ENCODE measurements at regions not wholly inside any gene's neighbourhood (a gene's known extent, or its start where the extent isn't known, plus 50 kb on each side); places are given as distances from the start of the nearest gene placed in this dataset.

GRCh38 chr1:98047171-98047570, 126.3 kb upstream of the DPYD start:
- H3K4me1 ChIP-seq (ENCODE audit: control insufficient read depth, insufficient read depth, low read length) = peaks cover 36% of the 10 kb centered on the region
- H3K27me3 ChIP-seq (ENCODE audit: control insufficient read depth, insufficient read depth, low read length) = peaks cover 98% of the 10 kb centered on the region
- no peaks in the 10 kb centered on the region for H3K36me3 ChIP-seq (ENCODE audit: control insufficient read depth, insufficient read depth, low read length)
- no peaks in the 10 kb centered on the region for H3K9me3 ChIP-seq (ENCODE audit: control insufficient read depth, insufficient read depth, low read length)
- no peak overlapping the region for H3K9ac ChIP-seq (ENCODE audit: low read depth, low read length)
- H3K27ac ChIP-seq (ENCODE audit: low read depth, low read length) = no peak overlapping the region
- H3K4me3 ChIP-seq (ENCODE audit: low read depth, low read length) = no peak overlapping the region

GRCh38 chr1:98045767-98046641, 125.2 kb upstream of the DPYD start:
- Histone ChIP-seq H3K9ac (ENCODE audit: low read depth, low read length) (no peak overlapping the region), H3K27me3 (ENCODE audit: control insufficient read depth, insufficient read depth, low read length) (peaks cover 89% of the 10 kb centered on the region), H3K4me1 (ENCODE audit: control insufficient read depth, insufficient read depth, low read length) (peaks cover 35% of the 10 kb centered on the region), H3K9me3 (ENCODE audit: control insufficient read depth, insufficient read depth, low read length) (no peaks in the 10 kb centered on the region), H3K4me3 (ENCODE audit: low read depth, low read length) (peak overlapping the region; percentile 63), H3K27ac (ENCODE audit: low read depth, low read length) (no peak overlapping the region), H3K36me3 (ENCODE audit: control insufficient read depth, insufficient read depth, low read length) (no peaks in the 10 kb centered on the region)

GRCh38 chr1:98045211-98045766, 124.5 kb upstream of the DPYD start:
- Histone ChIP-seq H3K4me1 (ENCODE audit: control insufficient read depth, insufficient read depth, low read length) (peaks cover 34% of the 10 kb centered on the region), H3K27me3 (ENCODE audit: control insufficient read depth, insufficient read depth, low read length) (peaks cover 82% of the 10 kb centered on the region), H3K9me3 (ENCODE audit: control insufficient read depth, insufficient read depth, low read length) (no peaks in the 10 kb centered on the region), H3K4me3 (ENCODE audit: low read depth, low read length) (peak overlapping the region; percentile 63), H3K36me3 (ENCODE audit: control insufficient read depth, insufficient read depth, low read length) (no peaks in the 10 kb centered on the region), H3K27ac (ENCODE audit: low read depth, low read length) (no peak overlapping the region), H3K9ac (ENCODE audit: low read depth, low read length) (no peak overlapping the region)

GRCh38 chr1:98044766-98045165, 123.9 kb upstream of the DPYD start:
- H3K4me1 ChIP-seq (ENCODE audit: control insufficient read depth, insufficient read depth, low read length) = peaks cover 32% of the 10 kb centered on the region
- no peak overlapping the region for H3K9ac ChIP-seq (ENCODE audit: low read depth, low read length)
- no peak overlapping the region for H3K27ac ChIP-seq (ENCODE audit: low read depth, low read length)
- H3K36me3 ChIP-seq (ENCODE audit: control insufficient read depth, insufficient read depth, low read length) = no peaks in the 10 kb centered on the region
- H3K27me3 ChIP-seq (ENCODE audit: control insufficient read depth, insufficient read depth, low read length) = peaks cover 76% of the 10 kb centered on the region
- no peaks in the 10 kb centered on the region for H3K9me3 ChIP-seq (ENCODE audit: control insufficient read depth, insufficient read depth, low read length)
- H3K4me3 ChIP-seq (ENCODE audit: low read depth, low read length) = peak overlapping the region; percentile 63

- Histone ChIP-seq H3K9ac (ENCODE audit: low read depth, low read length) (no peak overlapping the region), H3K27me3 (ENCODE audit: control insufficient read depth, insufficient read depth, low read length) (peaks cover 71% of the 10 kb centered on the region), H3K36me3 (ENCODE audit: control insufficient read depth, insufficient read depth, low read length) (no peaks in the 10 kb centered on the region), H3K9me3 (ENCODE audit: control insufficient read depth, insufficient read depth, low read length) (no peaks in the 10 kb centered on the region), H3K27ac (ENCODE audit: low read depth, low read length) (no peak overlapping the region), H3K4me1 (ENCODE audit: control insufficient read depth, insufficient read depth, low read length) (peaks cover 29% of the 10 kb centered on the region), H3K4me3 (ENCODE audit: low read depth, low read length) (peak overlapping the region; percentile 63)
Measured at GRCh38 chr1:98044071-98044697, 123.3 kb upstream of the DPYD start.

- Histone ChIP-seq H3K36me3 (ENCODE audit: control insufficient read depth, insufficient read depth, low read length) (no peaks in the 10 kb centered on the region), H3K9me3 (ENCODE audit: control insufficient read depth, insufficient read depth, low read length) (no peaks in the 10 kb centered on the region), H3K4me1 (ENCODE audit: control insufficient read depth, insufficient read depth, low read length) (no peaks in the 10 kb centered on the region), H3K27me3 (ENCODE audit: control insufficient read depth, insufficient read depth, low read length) (no peaks in the 10 kb centered on the region), H3K27ac (ENCODE audit: low read depth, low read length) (no peak overlapping the region), H3K4me3 (ENCODE audit: low read depth, low read length) (no peak overlapping the region), H3K9ac (ENCODE audit: low read depth, low read length) (no peak overlapping the region)
Measured at GRCh38 chr1:98035602-98036002, 114.8 kb upstream of the DPYD start.

GRCh38 chr1:98034505-98034904, 113.7 kb upstream of the DPYD start:
- Histone ChIP-seq H3K4me3 (ENCODE audit: low read depth, low read length) (no peak overlapping the region), H3K4me1 (ENCODE audit: control insufficient read depth, insufficient read depth, low read length) (no peaks in the 10 kb centered on the region), H3K27ac (ENCODE audit: low read depth, low read length) (no peak overlapping the region), H3K36me3 (ENCODE audit: control insufficient read depth, insufficient read depth, low read length) (no peaks in the 10 kb centered on the region), H3K9ac (ENCODE audit: low read depth, low read length) (no peak overlapping the region), H3K9me3 (ENCODE audit: control insufficient read depth, insufficient read depth, low read length) (no peaks in the 10 kb centered on the region), H3K27me3 (ENCODE audit: control insufficient read depth, insufficient read depth, low read length) (no peaks in the 10 kb centered on the region)

- Histone ChIP-seq H3K4me1 (ENCODE audit: control insufficient read depth, insufficient read depth, low read length) (no peaks in the 10 kb centered on the region), H3K27me3 (ENCODE audit: control insufficient read depth, insufficient read depth, low read length) (no peaks in the 10 kb centered on the region), H3K27ac (ENCODE audit: low read depth, low read length) (no peak overlapping the region), H3K9me3 (ENCODE audit: control insufficient read depth, insufficient read depth, low read length) (no peaks in the 10 kb centered on the region), H3K4me3 (ENCODE audit: low read depth, low read length) (no peak overlapping the region), H3K36me3 (ENCODE audit: control insufficient read depth, insufficient read depth, low read length) (no peaks in the 10 kb centered on the region), H3K9ac (ENCODE audit: low read depth, low read length) (no peak overlapping the region)
Measured at GRCh38 chr1:98032958-98033357, 112.1 kb upstream of the DPYD start.

- Histone ChIP-seq H3K27ac (ENCODE audit: low read depth, low read length) (no peak overlapping the region), H3K36me3 (ENCODE audit: control insufficient read depth, insufficient read depth, low read length) (no peaks in the 10 kb centered on the region), H3K9ac (ENCODE audit: low read depth, low read length) (no peak overlapping the region), H3K27me3 (ENCODE audit: control insufficient read depth, insufficient read depth, low read length) (no peaks in the 10 kb centered on the region), H3K4me3 (ENCODE audit: low read depth, low read length) (no peak overlapping the region), H3K9me3 (ENCODE audit: control insufficient read depth, insufficient read depth, low read length) (no peaks in the 10 kb centered on the region), H3K4me1 (ENCODE audit: control insufficient read depth, insufficient read depth, low read length) (no peaks in the 10 kb centered on the region)
Measured at GRCh38 chr1:98030976-98031375, 110.1 kb upstream of the DPYD start.

- H3K9me3 ChIP-seq (ENCODE audit: control insufficient read depth, insufficient read depth, low read length) = no peaks in the 10 kb centered on the region
- no peaks in the 10 kb centered on the region for H3K4me1 ChIP-seq (ENCODE audit: control insufficient read depth, insufficient read depth, low read length)
- no peak overlapping the region for H3K4me3 ChIP-seq (ENCODE audit: low read depth, low read length)
- no peaks in the 10 kb centered on the region for H3K36me3 ChIP-seq (ENCODE audit: control insufficient read depth, insufficient read depth, low read length)
- H3K27me3 ChIP-seq (ENCODE audit: control insufficient read depth, insufficient read depth, low read length) = no peaks in the 10 kb centered on the region
- H3K9ac ChIP-seq (ENCODE audit: low read depth, low read length) = no peak overlapping the region
- H3K27ac ChIP-seq (ENCODE audit: low read depth, low read length) = no peak overlapping the region
Measured at GRCh38 chr1:98030483-98030882, 109.6 kb upstream of the DPYD start.

GRCh38 chr1:98028800-98029199, 108.0 kb upstream of the DPYD start:
- H3K4me1 ChIP-seq (ENCODE audit: control insufficient read depth, insufficient read depth, low read length) = no peaks in the 10 kb centered on the region
- no peak overlapping the region for H3K4me3 ChIP-seq (ENCODE audit: low read depth, low read length)
- no peaks in the 10 kb centered on the region for H3K36me3 ChIP-seq (ENCODE audit: control insufficient read depth, insufficient read depth, low read length)
- H3K9me3 ChIP-seq (ENCODE audit: control insufficient read depth, insufficient read depth, low read length) = no peaks in the 10 kb centered on the region
- no peak overlapping the region for H3K27ac ChIP-seq (ENCODE audit: low read depth, low read length)
- H3K9ac ChIP-seq (ENCODE audit: low read depth, low read length) = no peak overlapping the region
- no peaks in the 10 kb centered on the region for H3K27me3 ChIP-seq (ENCODE audit: control insufficient read depth, insufficient read depth, low read length)

Data from HUES48 (cell line).